HepG2 (cell line): ENCODE measurements at regions not wholly inside any gene's neighbourhood (a gene's known extent, or its start where the extent isn't known, plus 50 kb on each side); places are given as distances from the start of the nearest gene placed in this dataset.

Experiments used
- ATAC-seq: fragments of 200-7000 bp; cut with Tn5 transposase; 3 replicates; pipeline ENCODE4 v1.9.1; 2020; ENCODE audit warnings: mild to moderate bottlenecking, moderate library complexity
- BruUV-seq: library from RNA; stranded (reverse); fragments of 400-500 nt; replicated peaks from 2 replicates; lab custom pipeline; 2021; lab: Mats Ljungman, UMichigan
- CTCF ChIA-PET: fragments of 300-600 bp; formaldehyde crosslinking; extraction: SDS; loops from one replicate; lab custom pipeline; 2021; ENCODE audit warnings: low total read pairs, inconsistent platforms, low intra/inter-chr PET ratio; lab: Yijun Ruan, JAX
- POLR2A ChIA-PET: fragments of 350-600 bp; sonication (Branson Sonifier 250); formaldehyde crosslinking; loops from one replicate; lab custom pipeline; 2020; ENCODE audit warnings: antibody characterized with exemption, inconsistent platforms; lab: Yijun Ruan, JAX
- DNase-seq: peaks from one replicate; pipeline ENCODE4 v3.0.0-alpha.2; 2015; ENCODE audit warnings: low spot score
- FAIRE-seq: peaks from 3 replicates; lab custom pipeline; 2011; peaks lifted over from hg19 to GRCh38; lab: Jason Lieb, UNC
- H2AFZ ChIP-seq: one replicate; pipeline ENCODE4 v1.6.1; 2011; ENCODE audit warnings: low read length, inconsistent platforms
- H3K27ac ChIP-seq: fragments of 300-600 bp; 3 replicates; pipeline ENCODE4 v1.8.0; 2011; ENCODE audit warnings: mixed run types, mild to moderate bottlenecking, mixed read lengths, low read length, inconsistent platforms; ENCODE audit not compliant: insufficient read depth; ENCODE audit errors: extremely low read length
- H3K27me3 ChIP-seq, 2 experiments: fragments of 200-600 bp in 1 of 2; 2 replicates in 1 of 2; 3 replicates in 1 of 2; pipeline versions ENCODE4 v1.6.0 to v1.8.0; 2011; ENCODE audit warnings: low read length in 2 of 2, mild to moderate bottlenecking in 2 of 2, moderate library complexity in 2 of 2, inconsistent platforms in 1 of 2; ENCODE audit not compliant: insufficient read depth in 2 of 2, control insufficient read depth in 1 of 2
- H3K36me3 ChIP-seq, 2 experiments: fragments of 200-600 bp in 1 of 2; replicated peaks in 1 of 2; 2 replicates in 1 of 2; 3 replicates in 1 of 2; pipeline versions ENCODE4 v1.5.1 to v1.8.0; 2011; ENCODE audit warnings: low read length in 2 of 2, inconsistent platforms in 1 of 2; ENCODE audit not compliant: insufficient read depth in 2 of 2, control insufficient read depth in 1 of 2
- H3K4me1 ChIP-seq: 2 replicates; pipeline ENCODE4 v1.5.1; 2012; ENCODE audit warnings: low read length, inconsistent platforms; ENCODE audit not compliant: insufficient read depth
- H3K4me2 ChIP-seq: 2 replicates; pipeline ENCODE4 v1.6.0; 2011; ENCODE audit warnings: low read depth, low read length, inconsistent platforms
- H3K4me3 ChIP-seq, 3 experiments: fragments of 200-600 bp in 1 of 3; sonication (generic), shearing (Covaris generic) in 1 of 3; replicated peaks in 1 of 3; 2 replicates each; pipeline ENCODE4 v1.5.1; 2011 to 2016; ENCODE audit warnings: low read length in 3 of 3, inconsistent platforms in 2 of 3, low read depth in 2 of 3, mild to moderate bottlenecking in 2 of 3, control low read depth in 1 of 3, mixed read lengths in 1 of 3; ENCODE audit not compliant: insufficient read depth in 1 of 3
- H3K79me2 ChIP-seq: one replicate; pipeline ENCODE4 v1.6.1; 2011; ENCODE audit warnings: low read length, inconsistent platforms; ENCODE audit not compliant: insufficient read depth
- H3K9ac ChIP-seq: 2 replicates; pipeline ENCODE4 v1.6.0; 2011; ENCODE audit warnings: mild to moderate bottlenecking, low read depth, low read length, inconsistent platforms; ENCODE audit not compliant: insufficient read depth
- H3K9me3 ChIP-seq: 2 replicates; pipeline ENCODE4 v1.5.1; 2012; ENCODE audit warnings: mild to moderate bottlenecking, low read length
- H4K20me1 ChIP-seq: 2 replicates; pipeline ENCODE4 v1.6.0; 2011; ENCODE audit warnings: inconsistent platforms, mild to moderate bottlenecking, low read length, moderate library complexity; ENCODE audit not compliant: insufficient read depth
- CHD4 ChIP-seq: fragments of 200-600 bp; sonication (generic); IDR thresholded peaks from 2 replicates; pipeline ENCODE4 v1.7.0; 2017; ENCODE audit warnings: mild to moderate bottlenecking, low read length, borderline replicate concordance
- NCOR1 ChIP-seq: fragments of 200-600 bp; sonication (generic); IDR thresholded peaks from 2 replicates; pipeline ENCODE4 v1.7.0; 2017; ENCODE audit warnings: antibody characterized with exemption, low read length, borderline replicate concordance
- RORA ChIP-seq: sonication (generic); formaldehyde crosslinking; IDR thresholded peaks from 2 replicates; pipeline ENCODE4 v1.5.0; 2020; ENCODE audit warnings: mild to moderate bottlenecking, missing genetic modification reagents, moderate library complexity
- ZFP62 ChIP-seq: sonication (generic); formaldehyde crosslinking; IDR thresholded peaks from 2 replicates; pipeline ENCODE4 v1.4.0; 2020; ENCODE audit warnings: missing genetic modification reagents
- WGBS: methylation state at CpG from one replicate; pipeline ENCODE4 v1.1.6; 2017; ENCODE audit warnings: low lambda C conversion rate; 5-methylcytosine and 5-hydroxymethylcytosine counted together
- in situ Hi-C: cut with HindIII; loops from 2 replicates; pipeline ENCODE4 v1.10.0; 2017; ENCODE audit warnings: low pct_unique_long_range_greater_than_20kb; ENCODE audit not compliant: extremely low pct_ligation_motif_present
- intact Hi-C: fragments of 100-400 bp; cut with micrococcal nuclease; formaldehyde crosslinking; loops from one replicate; pipeline ENCODE4 v1.10.0; 2022; ENCODE audit not compliant: unreplicated experiment
- TF ChIP-seq, protein P1 (sequence below): sonication (generic); formaldehyde crosslinking; IDR thresholded peaks from 2 replicates; pipeline ENCODE4 v1.8.0; 2022; ENCODE audit warnings: mild to moderate bottlenecking, missing genetic modification reagents
- TF ChIP-seq, protein P2 (sequence below): sonication (generic); formaldehyde crosslinking; IDR thresholded peaks from 2 replicates; pipeline ENCODE4 v1.5.0; 2020; ENCODE audit warnings: mild to moderate bottlenecking, missing genetic modification reagents
- TF ChIP-seq, protein P3 (sequence below): sonication (generic); formaldehyde crosslinking; IDR thresholded peaks from 2 replicates; pipeline ENCODE4 v1.5.0; 2020; ENCODE audit warnings: mild to moderate bottlenecking, missing genetic modification reagents, moderate library complexity

DNA sequence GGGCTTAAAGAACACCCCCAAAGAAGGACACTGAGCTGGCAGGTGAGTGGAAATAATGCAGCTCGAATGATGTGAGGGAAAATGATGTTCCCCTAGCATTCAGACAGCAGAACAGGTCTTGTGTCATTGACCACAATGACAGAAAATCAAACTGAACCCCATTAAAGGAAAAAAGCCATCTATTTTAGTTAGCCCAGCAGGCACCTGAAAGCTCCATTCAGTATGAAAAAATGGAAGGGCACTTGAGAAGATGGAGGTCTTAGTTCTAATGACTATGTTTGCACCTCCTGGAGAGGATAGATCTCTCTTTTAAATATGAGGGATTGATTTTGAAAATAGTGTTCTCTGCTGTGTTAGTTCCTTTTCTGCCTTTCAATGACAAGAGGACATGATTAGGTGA is 323.1 kb downstream of the NKX6-1 start (continued):
- TF ChIP-seq, protein P1, sequence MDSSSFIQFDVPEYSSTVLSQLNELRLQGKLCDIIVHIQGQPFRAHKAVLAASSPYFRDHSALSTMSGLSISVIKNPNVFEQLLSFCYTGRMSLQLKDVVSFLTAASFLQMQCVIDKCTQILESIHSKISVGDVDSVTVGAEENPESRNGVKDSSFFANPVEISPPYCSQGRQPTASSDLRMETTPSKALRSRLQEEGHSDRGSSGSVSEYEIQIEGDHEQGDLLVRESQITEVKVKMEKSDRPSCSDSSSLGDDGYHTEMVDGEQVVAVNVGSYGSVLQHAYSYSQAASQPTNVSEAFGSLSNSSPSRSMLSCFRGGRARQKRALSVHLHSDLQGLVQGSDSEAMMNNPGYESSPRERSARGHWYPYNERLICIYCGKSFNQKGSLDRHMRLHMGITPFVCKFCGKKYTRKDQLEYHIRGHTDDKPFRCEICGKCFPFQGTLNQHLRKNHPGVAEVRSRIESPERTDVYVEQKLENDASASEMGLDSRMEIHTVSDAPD (CRISPR knock-in tag), result no peak
- TF ChIP-seq, all 625 proteins: peak for 0

DNA sequence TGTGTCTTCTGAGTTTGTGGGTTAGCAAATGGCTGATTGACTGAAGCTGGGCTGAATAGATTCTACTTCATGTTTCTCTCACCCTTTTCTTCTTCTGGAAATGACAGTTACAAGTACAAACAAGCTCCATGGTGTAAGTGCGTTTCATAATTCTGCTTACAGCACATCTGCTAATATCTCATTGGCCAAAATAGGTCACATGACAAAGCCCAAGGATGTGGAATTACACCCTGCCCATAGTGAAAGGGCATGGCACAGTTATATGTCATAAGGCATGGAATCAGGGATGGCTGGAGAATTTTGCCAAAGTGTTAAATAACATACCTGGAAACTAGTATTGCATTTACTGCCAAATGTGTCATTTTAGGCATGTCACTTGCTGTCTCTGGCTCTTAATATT is 327.2 kb downstream of the NKX6-1 start:
- Histone ChIP-seq H4K20me1 (no peaks in the 10 kb centered on the region), H3K79me2 (no peaks in the 10 kb centered on the region), H3K36me3 (no peaks in the 10 kb centered on the region), H3K27me3 (no peaks in the 10 kb centered on the region), H3K4me3 (no peak overlapping the region), H2AFZ (no peak overlapping the region), H3K4me2 (no peak overlapping the region), H3K9me3 (no peaks in the 10 kb centered on the region), H3K4me1 (no peaks in the 10 kb centered on the region), H3K27ac (no peak overlapping the region), H3K9ac (no peak overlapping the region)
- intact Hi-C loops (no loop called here), in situ Hi-C loops (no loop called here)
- FAIRE-seq, result no peak
- ATAC-seq, result no peak
- POLR2A ChIA-PET, result no interaction called here
- WGBS, result 0% methylated on average over 1 of the region's 1 CpG
- CTCF ChIA-PET, result no interaction called here
- no TSS peak for BruUV-seq
- TF ChIP-seq NCOR1 (no peak), CHD4 (no peak), ZFP62 (CRISPR knock-in tag) (no peak), RORA (CRISPR knock-in tag) (no peak)
- TF ChIP-seq, protein P2, sequence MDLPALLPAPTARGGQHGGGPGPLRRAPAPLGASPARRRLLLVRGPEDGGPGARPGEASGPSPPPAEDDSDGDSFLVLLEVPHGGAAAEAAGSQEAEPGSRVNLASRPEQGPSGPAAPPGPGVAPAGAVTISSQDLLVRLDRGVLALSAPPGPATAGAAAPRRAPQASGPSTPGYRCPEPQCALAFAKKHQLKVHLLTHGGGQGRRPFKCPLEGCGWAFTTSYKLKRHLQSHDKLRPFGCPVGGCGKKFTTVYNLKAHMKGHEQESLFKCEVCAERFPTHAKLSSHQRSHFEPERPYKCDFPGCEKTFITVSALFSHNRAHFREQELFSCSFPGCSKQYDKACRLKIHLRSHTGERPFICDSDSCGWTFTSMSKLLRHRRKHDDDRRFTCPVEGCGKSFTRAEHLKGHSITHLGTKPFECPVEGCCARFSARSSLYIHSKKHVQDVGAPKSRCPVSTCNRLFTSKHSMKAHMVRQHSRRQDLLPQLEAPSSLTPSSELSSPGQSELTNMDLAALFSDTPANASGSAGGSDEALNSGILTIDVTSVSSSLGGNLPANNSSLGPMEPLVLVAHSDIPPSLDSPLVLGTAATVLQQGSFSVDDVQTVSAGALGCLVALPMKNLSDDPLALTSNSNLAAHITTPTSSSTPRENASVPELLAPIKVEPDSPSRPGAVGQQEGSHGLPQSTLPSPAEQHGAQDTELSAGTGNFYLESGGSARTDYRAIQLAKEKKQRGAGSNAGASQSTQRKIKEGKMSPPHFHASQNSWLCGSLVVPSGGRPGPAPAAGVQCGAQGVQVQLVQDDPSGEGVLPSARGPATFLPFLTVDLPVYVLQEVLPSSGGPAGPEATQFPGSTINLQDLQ (CRISPR knock-in tag), result no peak
- TF ChIP-seq, protein P3, sequence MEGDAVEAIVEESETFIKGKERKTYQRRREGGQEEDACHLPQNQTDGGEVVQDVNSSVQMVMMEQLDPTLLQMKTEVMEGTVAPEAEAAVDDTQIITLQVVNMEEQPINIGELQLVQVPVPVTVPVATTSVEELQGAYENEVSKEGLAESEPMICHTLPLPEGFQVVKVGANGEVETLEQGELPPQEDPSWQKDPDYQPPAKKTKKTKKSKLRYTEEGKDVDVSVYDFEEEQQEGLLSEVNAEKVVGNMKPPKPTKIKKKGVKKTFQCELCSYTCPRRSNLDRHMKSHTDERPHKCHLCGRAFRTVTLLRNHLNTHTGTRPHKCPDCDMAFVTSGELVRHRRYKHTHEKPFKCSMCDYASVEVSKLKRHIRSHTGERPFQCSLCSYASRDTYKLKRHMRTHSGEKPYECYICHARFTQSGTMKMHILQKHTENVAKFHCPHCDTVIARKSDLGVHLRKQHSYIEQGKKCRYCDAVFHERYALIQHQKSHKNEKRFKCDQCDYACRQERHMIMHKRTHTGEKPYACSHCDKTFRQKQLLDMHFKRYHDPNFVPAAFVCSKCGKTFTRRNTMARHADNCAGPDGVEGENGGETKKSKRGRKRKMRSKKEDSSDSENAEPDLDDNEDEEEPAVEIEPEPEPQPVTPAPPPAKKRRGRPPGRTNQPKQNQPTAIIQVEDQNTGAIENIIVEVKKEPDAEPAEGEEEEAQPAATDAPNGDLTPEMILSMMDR, result no peak
- no peak for DNase-seq
